IPS-15b (cell line): ENCODE measurements at regions not wholly inside any gene's neighbourhood (a gene's known extent, or its start where the extent isn't known, plus 50 kb on each side); places are given as distances from the start of the nearest gene placed in this dataset.

Experiments used
- H3K27me3 ChIP-seq: one replicate; pipeline ENCODE4 v1.6.1; 2013; ENCODE audit warnings: low read length; ENCODE audit not compliant: control insufficient read depth, insufficient read depth
- H3K36me3 ChIP-seq: one replicate; pipeline ENCODE4 v1.6.1; 2013; ENCODE audit warnings: low read length; ENCODE audit not compliant: control insufficient read depth, insufficient read depth
- H3K4me1 ChIP-seq: one replicate; pipeline ENCODE4 v1.6.1; 2013; ENCODE audit warnings: mild to moderate bottlenecking, low read length; ENCODE audit not compliant: control insufficient read depth, insufficient read depth
- H3K4me3 ChIP-seq: one replicate; pipeline ENCODE4 v1.5.1; 2013; ENCODE audit warnings: low read depth, low read length
- H3K9ac ChIP-seq: one replicate; pipeline ENCODE4 v1.6.1; 2013; ENCODE audit warnings: low read depth, mild to moderate bottlenecking, low read length
- H3K9me3 ChIP-seq: one replicate; pipeline ENCODE4 v1.6.1; 2013; ENCODE audit warnings: mild to moderate bottlenecking, low read length; ENCODE audit not compliant: control insufficient read depth, insufficient read depth

GRCh38 chr17:77906377-77906871 lies 52.1 kb upstream of the TNRC6C start:
- Histone ChIP-seq H3K36me3 (no peaks in the 10 kb centered on the region), H3K9me3 (no peaks in the 10 kb centered on the region), H3K4me3 (no peak overlapping the region), H3K9ac (no peak overlapping the region), H3K27me3 (peaks cover 2% of the 10 kb centered on the region), H3K4me1 (no peaks in the 10 kb centered on the region)

GRCh38 chr17:77907497-77908461 lies 50.7 kb upstream of the TNRC6C start:
- Histone ChIP-seq H3K36me3 (no peaks in the 10 kb centered on the region), H3K4me1 (no peaks in the 10 kb centered on the region), H3K9ac (no peak overlapping the region), H3K27me3 (no peaks in the 10 kb centered on the region), H3K9me3 (no peaks in the 10 kb centered on the region), H3K4me3 (no peak overlapping the region)

GRCh38 chr17:77908501-77908900 lies 50.0 kb upstream of the TNRC6C start:
- Histone ChIP-seq H3K4me1 (no peaks in the 10 kb centered on the region), H3K4me3 (no peak overlapping the region), H3K9me3 (no peaks in the 10 kb centered on the region), H3K36me3 (no peaks in the 10 kb centered on the region), H3K27me3 (no peaks in the 10 kb centered on the region), H3K9ac (no peak overlapping the region)
